A549 (cell line): ENCODE measurements at regions not wholly inside any gene's neighbourhood (a gene's known extent, or its start where the extent isn't known, plus 50 kb on each side); places are given as distances from the start of the nearest gene placed in this dataset.

Experiments used
- ATAC-seq, 2 experiments: fragments of 200-7000 bp in 1 of 2; fragments of >200 bp in 1 of 2; cut with Nextera tagmentation in 1 of 2; cut with Tn5 transposase in 1 of 2; 3 replicates each; pipeline versions ENCODE4 v1.8.0 to v1.9.1; 2018 to 2020; ENCODE audit warnings: mild to moderate bottlenecking in 1 of 2, moderate library complexity in 1 of 2
- CTCF ChIA-PET: fragments of 300-600 bp; sonication (Branson Sonifier 250); formaldehyde crosslinking; extraction: SDS; loops from one replicate; lab custom pipeline; 2021; ENCODE audit warnings: antibody characterized with exemption, inconsistent platforms; lab: Yijun Ruan, JAX
- POLR2A ChIA-PET: fragments of 350-600 bp; formaldehyde crosslinking; extraction: SDS; loops from one replicate; lab custom pipeline; 2021; ENCODE audit warnings: antibody characterized with exemption, inconsistent platforms; lab: Yijun Ruan, JAX
- DNase-seq, 2 experiments: peaks; one replicate each; pipeline versions ENCODE4 v3.0.0 to v3.0.0-alpha.2; 2011 to 2016; ENCODE audit warnings: low read depth in 1 of 2, low spot score in 1 of 2
- FAIRE-seq: peaks from 2 replicates; lab custom pipeline; 2011; peaks lifted over from hg19 to GRCh38; lab: Jason Lieb, UNC
- H3K27ac ChIP-seq, 2 experiments: fragments of >200 bp; sonication (Bioruptor Twin); formaldehyde crosslinking; 3 replicates each; pipeline ENCODE4 v1.5.1; 2016 to 2017
- H3K4me1 ChIP-seq: fragments of >200 bp; sonication (Bioruptor Twin); formaldehyde crosslinking; 3 replicates; pipeline ENCODE4 v1.6.1; 2016
- H3K4me2 ChIP-seq: fragments of >200 bp; sonication (Bioruptor Twin); formaldehyde crosslinking; 3 replicates; pipeline ENCODE4 v1.6.1; 2016
- H3K4me3 ChIP-seq: fragments of >200 bp; sonication (Bioruptor Twin); formaldehyde crosslinking; 3 replicates; pipeline ENCODE4 v1.5.1; 2016
- H3K9me3 ChIP-seq: fragments of >200 bp; sonication (Bioruptor Twin); formaldehyde crosslinking; 3 replicates; pipeline ENCODE4 v1.6.1; 2016
- BHLHE40 ChIP-seq: IDR thresholded peaks from 2 replicates; pipeline ENCODE4 v1.6.1; 2012; ENCODE audit warnings: low read depth, low read length, inconsistent platforms
- CBX2 ChIP-seq: fragments of 200-600 bp; sonication (generic); IDR thresholded peaks from 2 replicates; pipeline ENCODE4 v1.6.1; 2016; ENCODE audit warnings: low read depth, mild to moderate bottlenecking, borderline replicate concordance
- CEBPB ChIP-seq, 2 experiments: fragments of >200 bp in 1 of 2; sonication (Bioruptor Twin) in 1 of 2; formaldehyde crosslinking in 1 of 2; IDR thresholded peaks; 2 replicates each; pipeline ENCODE4 v1.6.1; 2012 to 2016
- EHF ChIP-seq: fragments of 250-450 bp; sonication (Bioruptor Pico); IDR thresholded peaks from 2 replicates; pipeline ENCODE4 v1.5.0; 2020; ENCODE audit warnings: mild to moderate bottlenecking
- EP300 ChIP-seq, 2 experiments: fragments of >200 bp; sonication (Bioruptor Twin); formaldehyde crosslinking; IDR thresholded peaks; 2 replicates in 1 of 2; 3 replicates in 1 of 2; pipeline ENCODE4 v1.6.1; 2016 to 2017
- FOSB ChIP-seq: fragments of 250-450 bp; sonication (Bioruptor Pico); IDR thresholded peaks from 2 replicates; pipeline ENCODE4 v1.5.0; 2020; ENCODE audit warnings: mild to moderate bottlenecking, moderate library complexity
- FOXS1 ChIP-seq: fragments of 250-450 bp; sonication (Bioruptor Pico); IDR thresholded peaks from 2 replicates; pipeline ENCODE4 v1.5.0; 2020; ENCODE audit warnings: mild to moderate bottlenecking, moderate library complexity
- HEYL ChIP-seq: fragments of 250-450 bp; sonication (Bioruptor Pico); IDR thresholded peaks from 2 replicates; pipeline ENCODE4 v1.8.0; 2021; ENCODE audit warnings: mild to moderate bottlenecking, moderate library complexity
- HOXA7 ChIP-seq: fragments of 250-450 bp; sonication (Bioruptor Pico); IDR thresholded peaks from 2 replicates; pipeline ENCODE4 v1.5.0; 2020; ENCODE audit warnings: mild to moderate bottlenecking, moderate library complexity
- HOXB5 ChIP-seq: fragments of 250-450 bp; sonication (Bioruptor Pico); IDR thresholded peaks from 2 replicates; pipeline ENCODE4 v1.5.0; 2020; ENCODE audit warnings: mild to moderate bottlenecking, moderate library complexity
- JUN ChIP-seq, 2 experiments: fragments of >200 bp; sonication (Bioruptor Twin); formaldehyde crosslinking; IDR thresholded peaks; 2 replicates in 1 of 2; 3 replicates in 1 of 2; pipeline ENCODE4 v1.6.1; 2016 to 2017
- JUNB ChIP-seq: fragments of >200 bp; sonication (Bioruptor Twin); formaldehyde crosslinking; IDR thresholded peaks from 2 replicates; pipeline ENCODE4 v1.6.1; 2016
- KDM5A ChIP-seq: fragments of 200-600 bp; sonication (generic); IDR thresholded peaks from 2 replicates; pipeline ENCODE4 v1.6.1; 2016; ENCODE audit warnings: antibody characterized with exemption, mild to moderate bottlenecking
- NFE2L2 ChIP-seq: fragments of 150-350 bp; conservative IDR thresholded peaks from 2 replicates; pipeline ENCODE4 v1.6.1; 2014; ENCODE audit warnings: low read length
- NR3C1 ChIP-seq: fragments of >200 bp; sonication (Bioruptor Twin); formaldehyde crosslinking; IDR thresholded peaks from 3 replicates; pipeline ENCODE4 v1.6.1; 2017
- POLR2AphosphoS2 ChIP-seq: conservative IDR thresholded peaks from 2 replicates; pipeline ENCODE4 v1.6.1; 2012; ENCODE audit warnings: low read length, improper control_type of control experiment, inconsistent platforms
- RAD21 ChIP-seq, 2 experiments: fragments of >200 bp in 1 of 2; sonication (Bioruptor Twin) in 1 of 2; formaldehyde crosslinking in 1 of 2; IDR thresholded peaks in 1 of 2; conservative IDR thresholded peaks in 1 of 2; 2 replicates in 1 of 2; 3 replicates in 1 of 2; pipeline ENCODE4 v1.6.1; 2012 to 2018; ENCODE audit warnings: inconsistent platforms in 1 of 2
- SMC3 ChIP-seq: fragments of >200 bp; sonication (Bioruptor Twin); formaldehyde crosslinking; IDR thresholded peaks from 3 replicates; pipeline ENCODE4 v1.6.1; 2018; ENCODE audit warnings: inconsistent platforms
- SREBF2 ChIP-seq: fragments of 450-650 bp; IDR thresholded peaks from 2 replicates; pipeline ENCODE4 v1.6.1; 2014; ENCODE audit warnings: mild to moderate bottlenecking, moderate library complexity
- TP53 ChIP-seq: fragments of 250-450 bp; sonication (Bioruptor Pico); IDR thresholded peaks from 2 replicates; pipeline ENCODE4 v1.5.0; 2021; ENCODE audit warnings: mild to moderate bottlenecking, moderate library complexity
- ZFP36 ChIP-seq: fragments of 450-650 bp; IDR thresholded peaks from 2 replicates; pipeline ENCODE4 v1.6.1; 2014; ENCODE audit warnings: borderline replicate concordance; ENCODE audit not compliant: partially characterized antibody
- ZSCAN20 ChIP-seq: fragments of 250-450 bp; sonication (Bioruptor Pico); IDR thresholded peaks from 2 replicates; pipeline ENCODE4 v1.8.0; 2022; ENCODE audit warnings: mild to moderate bottlenecking, moderate library complexity
- WGBS: methylation state at CpG from one replicate; pipeline ENCODE4 v1.1.6; 2017; ENCODE audit errors: missing lambda C conversion rate; 5-methylcytosine and 5-hydroxymethylcytosine counted together
- TF ChIP-seq, protein P1 (sequence below): IDR thresholded peaks from 2 replicates; pipeline ENCODE4 v1.6.1; 2012
- TF ChIP-seq, protein P2 (sequence below): fragments of >200 bp; sonication (Bioruptor Twin); formaldehyde crosslinking; IDR thresholded peaks from 2 replicates; pipeline ENCODE4 v1.6.1; 2016
- TF ChIP-seq, protein P3 (sequence below): fragments of 250-450 bp; sonication (Bioruptor Pico); IDR thresholded peaks from 2 replicates; pipeline ENCODE4 v1.5.0; 2020; ENCODE audit warnings: low read depth, mild to moderate bottlenecking, moderate library complexity
- TF ChIP-seq, protein P4 (sequence below): fragments of 250-450 bp; sonication (Bioruptor Pico); IDR thresholded peaks from 2 replicates; pipeline ENCODE4 v1.5.0; 2021; ENCODE audit warnings: mild to moderate bottlenecking, moderate library complexity, borderline replicate concordance
- TF ChIP-seq, protein P5 (sequence below): fragments of 150-350 bp; IDR thresholded peaks from 2 replicates; pipeline ENCODE4 v1.6.1; 2014; ENCODE audit warnings: low read depth, mild to moderate bottlenecking, low read length
- TF ChIP-seq, protein P6 (sequence below): fragments of >200 bp; sonication (Bioruptor Twin); formaldehyde crosslinking; IDR thresholded peaks from 3 replicates; pipeline ENCODE4 v1.6.1; 2016

DNA sequence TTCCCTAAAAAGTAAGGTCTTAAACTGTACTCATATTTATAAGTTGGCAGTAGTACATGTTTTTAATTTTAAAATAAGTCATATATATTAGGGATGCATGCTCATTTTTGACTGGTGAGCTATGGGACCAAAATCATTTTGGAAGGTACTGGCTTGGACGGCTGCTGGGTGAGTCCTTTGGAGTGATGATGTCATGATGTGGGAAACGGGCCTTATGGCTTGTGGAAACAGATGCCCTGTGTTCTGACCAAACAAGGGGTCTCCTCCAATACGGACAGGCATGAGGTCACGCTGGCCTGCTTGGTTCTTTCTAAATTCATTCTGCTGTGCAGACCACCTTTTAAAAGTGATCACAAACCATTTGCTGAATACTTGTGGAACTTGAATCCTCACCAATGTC is 109.2 kb upstream of the MGAT5 start (continued):
- TF ChIP-seq CEBPB (IDR thresholded peaks at IDR 0.05) (no peak), TP53 (CRISPR knock-in tag) (no peak), EP300 (IDR thresholded peaks at IDR 0.05) (no peak)

DNA sequence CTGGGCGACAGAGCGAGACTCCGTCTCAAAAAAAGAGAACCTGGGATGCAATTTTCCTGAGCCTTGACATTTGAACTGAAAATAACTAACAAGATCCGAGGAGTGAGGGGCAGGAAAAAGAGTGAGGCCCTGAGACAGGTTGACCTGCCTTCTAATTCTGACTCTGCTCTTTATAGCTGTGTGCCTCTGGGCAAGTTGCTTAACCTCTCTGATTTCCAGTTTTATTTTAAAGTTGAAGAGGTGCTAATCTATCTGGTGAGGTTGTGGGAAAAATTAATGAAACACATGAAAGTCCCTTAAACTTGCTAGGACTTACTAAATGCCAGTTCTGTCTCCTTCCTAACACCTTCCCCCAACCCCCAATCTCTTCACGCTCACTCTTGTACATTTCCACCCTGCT is 108.4 kb upstream of the MGAT5 start:
- H3K4me1 ChIP-seq = peaks cover 15% of the 10 kb centered on the region
- ChIA-PET POLR2A (no interaction called here), CTCF (no interaction called here)
- no peak overlapping the region for H3K27ac ChIP-seq
- no peak for FAIRE-seq
- no peak for ATAC-seq
- no peak overlapping the region for H3K4me2 ChIP-seq
- TF ChIP-seq NFE2L2 (no peak), JUN (IDR thresholded peaks at IDR 0.05) (no peak), RAD21 (conservative IDR thresholded peaks at IDR 0.05 in 1 of 2, IDR thresholded peaks at IDR 0.05 in 1 of 2) (no peak), KDM5A (no peak), POLR2AphosphoS2 (no peak), HEYL (CRISPR knock-in tag) (no peak)
- TF ChIP-seq, all 56 proteins: peak for 0
- no peak overlapping the region for H3K4me3 ChIP-seq
- DNase-seq = no peak
- WGBS = 94% methylated on average over 5 of the region's 5 CpGs
- no peaks in the 10 kb centered on the region for H3K9me3 ChIP-seq

DNA sequence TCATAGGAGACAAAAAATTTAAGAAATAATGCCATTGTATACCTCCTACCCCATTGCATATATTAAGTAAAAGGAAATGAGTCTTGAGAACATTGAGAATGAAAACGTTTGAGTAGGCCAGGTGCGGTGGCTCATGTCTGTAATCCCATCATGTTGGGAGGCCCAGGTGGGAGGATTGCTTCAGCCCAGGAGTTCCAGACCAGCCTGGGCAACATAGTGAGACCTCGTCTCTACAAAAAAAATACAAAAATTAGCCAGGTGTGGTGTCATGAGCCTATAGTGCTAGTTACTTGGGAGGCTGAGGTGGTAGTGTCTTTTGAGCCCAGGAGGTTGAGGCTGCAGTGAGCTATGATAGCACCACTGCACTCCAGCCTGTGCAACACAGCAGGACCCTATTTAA is 107.7 kb upstream of the MGAT5 start:
- H3K27ac ChIP-seq = no peak overlapping the region
- H3K4me1 ChIP-seq = peaks cover 15% of the 10 kb centered on the region
- TF ChIP-seq CBX2 (no peak), JUN (IDR thresholded peaks at IDR 0.05) (no peak), NR3C1 (no peak), BHLHE40 (no peak), SMC3 (no peak), HOXA7 (CRISPR knock-in tag) (no peak), RAD21 (conservative IDR thresholded peaks at IDR 0.05 in 1 of 2, IDR thresholded peaks at IDR 0.05 in 1 of 2) (no peak)
- TF ChIP-seq, protein P1, sequence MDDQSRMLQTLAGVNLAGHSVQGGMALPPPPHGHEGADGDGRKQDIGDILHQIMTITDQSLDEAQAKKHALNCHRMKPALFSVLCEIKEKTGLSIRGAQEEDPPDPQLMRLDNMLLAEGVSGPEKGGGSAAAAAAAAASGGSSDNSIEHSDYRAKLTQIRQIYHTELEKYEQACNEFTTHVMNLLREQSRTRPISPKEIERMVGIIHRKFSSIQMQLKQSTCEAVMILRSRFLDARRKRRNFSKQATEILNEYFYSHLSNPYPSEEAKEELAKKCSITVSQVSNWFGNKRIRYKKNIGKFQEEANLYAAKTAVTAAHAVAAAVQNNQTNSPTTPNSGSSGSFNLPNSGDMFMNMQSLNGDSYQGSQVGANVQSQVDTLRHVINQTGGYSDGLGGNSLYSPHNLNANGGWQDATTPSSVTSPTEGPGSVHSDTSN = no peak
- TF ChIP-seq, protein P2, sequence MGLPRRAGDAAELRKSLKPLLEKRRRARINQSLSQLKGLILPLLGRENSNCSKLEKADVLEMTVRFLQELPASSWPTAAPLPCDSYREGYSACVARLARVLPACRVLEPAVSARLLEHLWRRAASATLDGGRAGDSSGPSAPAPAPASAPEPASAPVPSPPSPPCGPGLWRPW = no peak
- no peak for FAIRE-seq
- no peak overlapping the region for H3K4me3 ChIP-seq
- no peaks in the 10 kb centered on the region for H3K9me3 ChIP-seq
- CTCF ChIA-PET = no interaction called here
- POLR2A ChIA-PET = no interaction called here
- no peak for ATAC-seq
- H3K4me2 ChIP-seq = no peak overlapping the region
- WGBS = 71% methylated on average over 3 of the region's 3 CpGs
- no peak for DNase-seq

DNA sequence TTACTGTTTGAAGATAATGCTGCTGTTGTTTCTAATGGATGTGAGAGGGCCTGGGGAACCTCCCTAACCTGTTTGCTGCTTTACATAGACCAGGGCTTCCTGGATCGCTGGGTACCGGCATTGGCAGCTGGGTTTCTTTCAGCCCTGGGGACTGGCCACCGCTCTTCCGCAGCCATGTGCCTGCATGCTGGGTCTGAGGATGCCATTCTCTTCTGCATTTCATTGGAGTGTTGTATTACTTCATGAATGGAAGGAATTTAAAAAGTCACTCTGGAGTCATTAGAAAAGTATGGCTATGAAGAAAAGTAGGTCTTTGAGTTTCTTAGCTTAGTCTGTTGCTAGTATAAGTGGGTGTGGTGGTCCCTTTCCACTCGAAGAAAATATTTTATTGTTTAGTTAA is 107.3 kb upstream of the MGAT5 start:
- no peaks in the 10 kb centered on the region for H3K9me3 ChIP-seq
- FAIRE-seq = no peak
- WGBS = 84% methylated on average over 5 of the region's 5 CpGs
- no peak for DNase-seq
- TF ChIP-seq, protein P3, sequence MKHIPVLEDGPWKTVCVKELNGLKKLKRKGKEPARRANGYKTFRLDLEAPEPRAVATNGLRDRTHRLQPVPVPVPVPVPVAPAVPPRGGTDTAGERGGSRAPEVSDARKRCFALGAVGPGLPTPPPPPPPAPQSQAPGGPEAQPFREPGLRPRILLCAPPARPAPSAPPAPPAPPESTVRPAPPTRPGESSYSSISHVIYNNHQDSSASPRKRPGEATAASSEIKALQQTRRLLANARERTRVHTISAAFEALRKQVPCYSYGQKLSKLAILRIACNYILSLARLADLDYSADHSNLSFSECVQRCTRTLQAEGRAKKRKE (CRISPR knock-in tag) = no peak
- TF ChIP-seq, protein P4, sequence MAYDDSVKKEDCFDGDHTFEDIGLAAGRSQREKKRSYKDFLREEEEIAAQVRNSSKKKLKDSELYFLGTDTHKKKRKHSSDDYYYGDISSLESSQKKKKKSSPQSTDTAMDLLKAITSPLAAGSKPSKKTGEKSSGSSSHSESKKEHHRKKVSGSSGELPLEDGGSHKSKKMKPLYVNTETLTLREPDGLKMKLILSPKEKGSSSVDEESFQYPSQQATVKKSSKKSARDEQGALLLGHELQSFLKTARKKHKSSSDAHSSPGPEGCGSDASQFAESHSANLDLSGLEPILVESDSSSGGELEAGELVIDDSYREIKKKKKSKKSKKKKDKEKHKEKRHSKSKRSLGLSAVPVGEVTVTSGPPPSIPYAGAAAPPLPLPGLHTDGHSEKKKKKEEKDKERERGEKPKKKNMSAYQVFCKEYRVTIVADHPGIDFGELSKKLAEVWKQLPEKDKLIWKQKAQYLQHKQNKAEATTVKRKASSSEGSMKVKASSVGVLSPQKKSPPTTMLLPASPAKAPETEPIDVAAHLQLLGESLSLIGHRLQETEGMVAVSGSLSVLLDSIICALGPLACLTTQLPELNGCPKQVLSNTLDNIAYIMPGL (CRISPR knock-in tag) = no peak
- TF ChIP-seq, protein P5, sequence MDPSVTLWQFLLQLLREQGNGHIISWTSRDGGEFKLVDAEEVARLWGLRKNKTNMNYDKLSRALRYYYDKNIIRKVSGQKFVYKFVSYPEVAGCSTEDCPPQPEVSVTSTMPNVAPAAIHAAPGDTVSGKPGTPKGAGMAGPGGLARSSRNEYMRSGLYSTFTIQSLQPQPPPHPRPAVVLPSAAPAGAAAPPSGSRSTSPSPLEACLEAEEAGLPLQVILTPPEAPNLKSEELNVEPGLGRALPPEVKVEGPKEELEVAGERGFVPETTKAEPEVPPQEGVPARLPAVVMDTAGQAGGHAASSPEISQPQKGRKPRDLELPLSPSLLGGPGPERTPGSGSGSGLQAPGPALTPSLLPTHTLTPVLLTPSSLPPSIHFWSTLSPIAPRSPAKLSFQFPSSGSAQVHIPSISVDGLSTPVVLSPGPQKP = no peak
- no peak for TF ChIP-seq SREBF2
- no peak for TF ChIP-seq ZFP36
- TF ChIP-seq, protein P6, sequence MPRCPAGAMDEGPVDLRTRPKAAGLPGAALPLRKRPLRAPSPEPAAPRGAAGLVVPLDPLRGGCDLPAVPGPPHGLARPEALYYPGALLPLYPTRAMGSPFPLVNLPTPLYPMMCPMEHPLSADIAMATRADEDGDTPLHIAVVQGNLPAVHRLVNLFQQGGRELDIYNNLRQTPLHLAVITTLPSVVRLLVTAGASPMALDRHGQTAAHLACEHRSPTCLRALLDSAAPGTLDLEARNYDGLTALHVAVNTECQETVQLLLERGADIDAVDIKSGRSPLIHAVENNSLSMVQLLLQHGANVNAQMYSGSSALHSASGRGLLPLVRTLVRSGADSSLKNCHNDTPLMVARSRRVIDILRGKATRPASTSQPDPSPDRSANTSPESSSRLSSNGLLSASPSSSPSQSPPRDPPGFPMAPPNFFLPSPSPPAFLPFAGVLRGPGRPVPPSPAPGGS = no peak
- TF ChIP-seq KDM5A = no peak
- TF ChIP-seq HOXB5 (CRISPR knock-in tag) = no peak
- TF ChIP-seq CEBPB (IDR thresholded peaks at IDR 0.05) = no peak
- TF ChIP-seq EHF (CRISPR knock-in tag) = no peak
- no peak for TF ChIP-seq FOSB (CRISPR knock-in tag)
- no peak for TF ChIP-seq JUNB
- TF ChIP-seq ZSCAN20 (CRISPR knock-in tag) = no peak
- TF ChIP-seq HOXA7 (CRISPR knock-in tag) = no peak
- TF ChIP-seq FOXS1 (CRISPR knock-in tag) = no peak
- TF ChIP-seq NR3C1 = no peak
- no peak for TF ChIP-seq NFE2L2
- TF ChIP-seq, all 56 proteins: peak for 0
- Histone ChIP-seq H3K27ac (no peak overlapping the region), H3K4me3 (no peak overlapping the region), H3K4me2 (no peak overlapping the region), H3K4me1 (peaks cover 15% of the 10 kb centered on the region)
- CTCF ChIA-PET = no interaction called here
- no peak for ATAC-seq
- POLR2A ChIA-PET = no interaction called here
